WTC11 (cell line): ENCODE measurements at regions not wholly inside any gene's neighbourhood (a gene's known extent, or its start where the extent isn't known, plus 50 kb on each side); places are given as distances from the start of the nearest gene placed in this dataset.

Experiments used
- ATAC-seq: fragments of 200-7000 bp; cut with Tn5 transposase; 2 replicates; pipeline ENCODE4 v1.10.0; 2021; ENCODE audit warnings: mild to moderate bottlenecking, moderate library complexity
- CTCF ChIA-PET: fragments of 300-600 bp; sonication (Branson Sonifier 250); formaldehyde crosslinking; loops from one replicate; lab custom pipeline; 2021; ENCODE audit warnings: antibody characterized with exemption; lab: Charles Lee
- POLR2A ChIA-PET: fragments of 350-600 bp; sonication (Branson Sonifier 250); formaldehyde crosslinking; loops from one replicate; lab custom pipeline; 2021; ENCODE audit warnings: antibody characterized with exemption; lab: Charles Lee
- DNase-seq: peaks from one replicate; pipeline ENCODE4 v3.0.0; 2021; ENCODE audit warnings: low spot score
- H3K27ac Mint-ChIP-seq: 2 replicates; pipeline ENCODE4 v1.8.0; 2021; ENCODE audit warnings: mixed read lengths
- H3K27me3 Mint-ChIP-seq: 2 replicates; pipeline ENCODE4 v1.8.0; 2021; ENCODE audit warnings: low read depth, mild to moderate bottlenecking, moderate library complexity, mixed read lengths
- H3K36me3 Mint-ChIP-seq: 2 replicates; pipeline ENCODE4 v1.8.0; 2021; ENCODE audit warnings: mixed read lengths
- H3K4me1 Mint-ChIP-seq: 2 replicates; pipeline ENCODE4 v1.8.0; 2022; ENCODE audit warnings: mixed read lengths
- H3K4me3 Mint-ChIP-seq: 2 replicates; pipeline ENCODE4 v1.8.0; 2021; ENCODE audit warnings: mild to moderate bottlenecking, moderate library complexity, mixed read lengths
- H3K9me3 Mint-ChIP-seq: 2 replicates; pipeline ENCODE4 v1.8.0; 2021; ENCODE audit warnings: mixed read lengths
- ARID4B ChIP-seq: sonication (generic); formaldehyde crosslinking; IDR thresholded peaks from 2 replicates; pipeline ENCODE4 v1.8.0; 2023; ENCODE audit warnings: missing genetic modification reagents, mild to moderate bottlenecking, borderline replicate concordance
- ATF1 ChIP-seq: sonication (generic); formaldehyde crosslinking; IDR thresholded peaks from 2 replicates; pipeline ENCODE4 v1.8.1; 2023; ENCODE audit warnings: mild to moderate bottlenecking, moderate library complexity, missing genetic modification reagents
- CDX4 ChIP-seq: fragments of 250-450 bp; sonication (Bioruptor Pico); IDR thresholded peaks from 2 replicates; pipeline ENCODE4 v1.9.0; 2021; ENCODE audit warnings: moderate library complexity, mild to moderate bottlenecking, inconsistent platforms, borderline replicate concordance
- ELF4 ChIP-seq: sonication (generic); formaldehyde crosslinking; IDR thresholded peaks from 2 replicates; pipeline ENCODE4 v1.8.1; 2022; ENCODE audit warnings: low read depth, mild to moderate bottlenecking, moderate library complexity, missing genetic modification reagents
- EMX1 ChIP-seq: fragments of 250-450 bp; sonication (Bioruptor Pico); IDR thresholded peaks from 2 replicates; pipeline ENCODE4 v1.8.0; 2021; ENCODE audit warnings: mild to moderate bottlenecking
- ESRRA ChIP-seq: sonication (generic); formaldehyde crosslinking; IDR thresholded peaks from 2 replicates; pipeline ENCODE4 v1.8.1; 2022; ENCODE audit warnings: mild to moderate bottlenecking, missing genetic modification reagents, borderline replicate concordance
- FOXK1 ChIP-seq: sonication (generic); formaldehyde crosslinking; IDR thresholded peaks from 2 replicates; pipeline ENCODE4 v1.8.0; 2022; ENCODE audit warnings: mild to moderate bottlenecking, moderate library complexity, missing genetic modification reagents
- HMGXB4 ChIP-seq: sonication (generic); formaldehyde crosslinking; IDR thresholded peaks from 2 replicates; pipeline ENCODE4 v1.8.1; 2023; ENCODE audit warnings: mild to moderate bottlenecking, moderate library complexity, missing genetic modification reagents
- IRF1 ChIP-seq: sonication (generic); formaldehyde crosslinking; IDR thresholded peaks from 2 replicates; pipeline ENCODE4 v1.8.0; 2023; ENCODE audit warnings: missing genetic modification reagents
- IRF2 ChIP-seq: sonication (generic); formaldehyde crosslinking; IDR thresholded peaks from 2 replicates; pipeline ENCODE4 v1.8.0; 2022; ENCODE audit warnings: low read depth, missing genetic modification reagents, borderline replicate concordance
- JUN ChIP-seq: sonication (generic); formaldehyde crosslinking; IDR thresholded peaks from 2 replicates; pipeline ENCODE4 v1.8.0; 2023; ENCODE audit warnings: mild to moderate bottlenecking, missing genetic modification reagents
- MAX ChIP-seq: sonication (generic); formaldehyde crosslinking; IDR thresholded peaks from 2 replicates; pipeline ENCODE4 v1.8.0; 2022; ENCODE audit warnings: mild to moderate bottlenecking, missing genetic modification reagents
- NR2C2 ChIP-seq: sonication (generic); formaldehyde crosslinking; IDR thresholded peaks from 2 replicates; pipeline ENCODE4 v1.8.0; 2022; ENCODE audit warnings: mild to moderate bottlenecking, missing genetic modification reagents
- OVOL2 ChIP-seq: fragments of 250-450 bp; sonication (Bioruptor Pico); IDR thresholded peaks from 2 replicates; pipeline ENCODE4 v1.9.0; 2021; ENCODE audit warnings: mild to moderate bottlenecking, borderline replicate concordance
- PRRX2 ChIP-seq: fragments of 250-450 bp; sonication (Bioruptor Pico); IDR thresholded peaks from 2 replicates; pipeline ENCODE4 v1.8.0; 2021; ENCODE audit warnings: mild to moderate bottlenecking
- RORB ChIP-seq: fragments of 250-450 bp; sonication (Bioruptor Pico); IDR thresholded peaks from 2 replicates; pipeline ENCODE4 v1.9.0; 2021; ENCODE audit warnings: mild to moderate bottlenecking
- SOX15 ChIP-seq: fragments of 250-450 bp; sonication (Bioruptor Pico); IDR thresholded peaks from 2 replicates; pipeline ENCODE4 v1.9.0; 2021; ENCODE audit warnings: mild to moderate bottlenecking
- TEAD1 ChIP-seq: sonication (generic); formaldehyde crosslinking; IDR thresholded peaks from 2 replicates; pipeline ENCODE4 v1.8.0; 2022; ENCODE audit warnings: mild to moderate bottlenecking, missing genetic modification reagents
- TP53 ChIP-seq: sonication (generic); formaldehyde crosslinking; IDR thresholded peaks from 2 replicates; pipeline ENCODE4 v1.8.1; 2023; ENCODE audit warnings: mild to moderate bottlenecking, missing genetic modification reagents
- ZNF121 ChIP-seq: sonication (generic); formaldehyde crosslinking; IDR thresholded peaks from 2 replicates; pipeline ENCODE4 v1.8.0; 2023; ENCODE audit warnings: missing genetic modification reagents
- ZNF138 ChIP-seq: sonication (generic); formaldehyde crosslinking; conservative IDR thresholded peaks from 2 replicates; pipeline ENCODE4 v1.8.1; 2022; ENCODE audit warnings: mild to moderate bottlenecking, moderate library complexity, missing genetic modification reagents
- TF ChIP-seq, protein P1 (sequence below): sonication (generic); formaldehyde crosslinking; IDR thresholded peaks from 2 replicates; pipeline ENCODE4 v1.8.0; 2023; ENCODE audit warnings: mild to moderate bottlenecking, missing genetic modification reagents
- TF ChIP-seq, protein P2 (sequence below): sonication (generic); formaldehyde crosslinking; IDR thresholded peaks from 2 replicates; pipeline ENCODE4 v1.8.1; 2022; ENCODE audit warnings: mild to moderate bottlenecking, moderate library complexity, missing genetic modification reagents
- TF ChIP-seq, protein P3 (sequence below): sonication (generic); formaldehyde crosslinking; IDR thresholded peaks from 2 replicates; pipeline ENCODE4 v1.8.1; 2023; ENCODE audit warnings: mild to moderate bottlenecking, missing genetic modification reagents, moderate library complexity

GRCh38 chr2:180337136-180337535, 330.0 kb upstream of the CWC22 start (continued):
- TF ChIP-seq ARID4B (no peak), MAX (CRISPR knock-in tag) (no peak), TP53 (CRISPR knock-in tag) (no peak), SOX15 (CRISPR knock-in tag) (no peak)
- TF ChIP-seq, all 79 proteins: peak for 0

DNA sequence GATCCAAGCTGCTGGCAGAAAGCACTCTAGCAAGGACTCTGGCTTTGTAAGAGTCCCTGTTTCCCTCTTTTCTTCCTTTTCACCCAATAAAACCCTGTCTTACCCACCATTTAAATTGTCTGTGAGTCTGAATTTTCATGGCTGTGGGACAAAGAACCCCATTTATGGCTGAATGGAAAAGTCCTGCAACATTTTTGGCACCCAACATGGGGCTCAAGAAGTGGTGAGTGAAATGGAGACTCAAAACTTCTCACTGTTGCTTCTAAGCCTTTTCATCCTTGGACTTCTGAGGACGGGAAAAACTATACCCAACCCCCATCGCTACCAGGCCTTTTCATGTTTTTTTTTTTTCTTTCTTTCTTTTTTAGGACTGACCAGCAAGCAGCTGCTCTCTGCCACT, 329.5 kb upstream of the CWC22 start:
- ChIA-PET CTCF (no interaction called here), POLR2A (no interaction called here)
- peaks cover 51% of the 10 kb centered on the region for H3K36me3 Mint-ChIP-seq
- DNase-seq (no peak), ATAC-seq (no peak)
- no peak overlapping the region for H3K27ac Mint-ChIP-seq
- no peak for TF ChIP-seq TEAD1 (CRISPR knock-in tag)
- TF ChIP-seq, protein P1, sequence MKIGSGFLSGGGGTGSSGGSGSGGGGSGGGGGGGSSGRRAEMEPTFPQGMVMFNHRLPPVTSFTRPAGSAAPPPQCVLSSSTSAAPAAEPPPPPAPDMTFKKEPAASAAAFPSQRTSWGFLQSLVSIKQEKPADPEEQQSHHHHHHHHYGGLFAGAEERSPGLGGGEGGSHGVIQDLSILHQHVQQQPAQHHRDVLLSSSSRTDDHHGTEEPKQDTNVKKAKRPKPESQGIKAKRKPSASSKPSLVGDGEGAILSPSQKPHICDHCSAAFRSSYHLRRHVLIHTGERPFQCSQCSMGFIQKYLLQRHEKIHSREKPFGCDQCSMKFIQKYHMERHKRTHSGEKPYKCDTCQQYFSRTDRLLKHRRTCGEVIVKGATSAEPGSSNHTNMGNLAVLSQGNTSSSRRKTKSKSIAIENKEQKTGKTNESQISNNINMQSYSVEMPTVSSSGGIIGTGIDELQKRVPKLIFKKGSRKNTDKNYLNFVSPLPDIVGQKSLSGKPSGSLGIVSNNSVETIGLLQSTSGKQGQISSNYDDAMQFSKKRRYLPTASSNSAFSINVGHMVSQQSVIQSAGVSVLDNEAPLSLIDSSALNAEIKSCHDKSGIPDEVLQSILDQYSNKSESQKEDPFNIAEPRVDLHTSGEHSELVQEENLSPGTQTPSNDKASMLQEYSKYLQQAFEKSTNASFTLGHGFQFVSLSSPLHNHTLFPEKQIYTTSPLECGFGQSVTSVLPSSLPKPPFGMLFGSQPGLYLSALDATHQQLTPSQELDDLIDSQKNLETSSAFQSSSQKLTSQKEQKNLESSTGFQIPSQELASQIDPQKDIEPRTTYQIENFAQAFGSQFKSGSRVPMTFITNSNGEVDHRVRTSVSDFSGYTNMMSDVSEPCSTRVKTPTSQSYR (CRISPR knock-in tag), result no peak
- no peak for TF ChIP-seq IRF1 (CRISPR knock-in tag)
- no peak for TF ChIP-seq FOXK1
- no peak for TF ChIP-seq ZNF138 (CRISPR knock-in tag)
- TF ChIP-seq SOX15 (CRISPR knock-in tag), result no peak
- no peak for TF ChIP-seq RORB (CRISPR knock-in tag)
- TF ChIP-seq IRF2 (CRISPR knock-in tag), result no peak
- no peak for TF ChIP-seq PRRX2 (CRISPR knock-in tag)
- TF ChIP-seq, protein P2, sequence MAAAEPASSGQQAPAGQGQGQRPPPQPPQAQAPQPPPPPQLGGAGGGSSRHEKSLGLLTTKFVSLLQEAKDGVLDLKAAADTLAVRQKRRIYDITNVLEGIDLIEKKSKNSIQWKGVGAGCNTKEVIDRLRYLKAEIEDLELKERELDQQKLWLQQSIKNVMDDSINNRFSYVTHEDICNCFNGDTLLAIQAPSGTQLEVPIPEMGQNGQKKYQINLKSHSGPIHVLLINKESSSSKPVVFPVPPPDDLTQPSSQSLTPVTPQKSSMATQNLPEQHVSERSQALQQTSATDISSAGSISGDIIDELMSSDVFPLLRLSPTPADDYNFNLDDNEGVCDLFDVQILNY (CRISPR knock-in tag), result no peak
- TF ChIP-seq ELF4 (CRISPR knock-in tag), result no peak
- no peak for TF ChIP-seq OVOL2 (CRISPR knock-in tag)
- H3K9me3 Mint-ChIP-seq, result peaks cover 72% of the 10 kb centered on the region
- H3K4me1 Mint-ChIP-seq, result no peaks in the 10 kb centered on the region
- H3K27me3 Mint-ChIP-seq, result no peaks in the 10 kb centered on the region; the same call in 1 of the 2 replicates
- no peak overlapping the region for H3K4me3 Mint-ChIP-seq

DNA sequence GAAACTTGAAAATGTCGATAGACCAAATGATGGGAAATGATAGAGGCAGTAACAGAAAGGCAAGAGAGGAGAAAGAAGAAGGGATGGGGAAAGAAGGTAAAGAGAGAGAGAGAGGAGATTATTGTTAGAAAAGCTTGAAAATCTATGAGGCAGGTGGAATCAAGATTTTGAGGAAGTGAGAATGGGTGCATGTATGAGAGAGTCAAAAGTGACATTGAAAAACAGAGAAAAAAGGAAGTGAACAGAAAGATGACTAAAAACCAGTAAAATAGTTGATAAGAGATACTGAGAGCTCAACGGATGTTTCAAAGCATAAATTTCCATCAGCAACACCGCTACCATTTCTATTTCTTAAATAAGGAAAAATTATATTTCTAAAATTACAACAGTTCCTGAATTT, 327.4 kb upstream of the CWC22 start:
- no peak overlapping the region for H3K4me3 Mint-ChIP-seq
- peaks cover 47% of the 10 kb centered on the region for H3K36me3 Mint-ChIP-seq
- no peak overlapping the region for H3K27ac Mint-ChIP-seq
- ChIA-PET POLR2A (no interaction called here), CTCF (no interaction called here)
- no peak for ATAC-seq
- DNase-seq, result no peak
- H3K9me3 Mint-ChIP-seq, result peaks cover 61% of the 10 kb centered on the region
- H3K27me3 Mint-ChIP-seq, result no peaks in the 10 kb centered on the region; the same call in 1 of the 2 replicates
- no peaks in the 10 kb centered on the region for H3K4me1 Mint-ChIP-seq
- no peak for TF ChIP-seq ATF1 (CRISPR knock-in tag)
- no peak for TF ChIP-seq ESRRA (CRISPR knock-in tag)
- TF ChIP-seq ZNF121 (CRISPR knock-in tag), result no peak
- no peak for TF ChIP-seq RORB (CRISPR knock-in tag)
- no peak for TF ChIP-seq HMGXB4 (CRISPR knock-in tag)
- no peak for TF ChIP-seq NR2C2
- TF ChIP-seq, protein P3, sequence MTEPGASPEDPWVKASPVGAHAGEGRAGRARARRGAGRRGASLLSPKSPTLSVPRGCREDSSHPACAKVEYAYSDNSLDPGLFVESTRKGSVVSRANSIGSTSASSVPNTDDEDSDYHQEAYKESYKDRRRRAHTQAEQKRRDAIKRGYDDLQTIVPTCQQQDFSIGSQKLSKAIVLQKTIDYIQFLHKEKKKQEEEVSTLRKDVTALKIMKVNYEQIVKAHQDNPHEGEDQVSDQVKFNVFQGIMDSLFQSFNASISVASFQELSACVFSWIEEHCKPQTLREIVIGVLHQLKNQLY, result no peak
- no peak for TF ChIP-seq EMX1 (CRISPR knock-in tag)
- no peak for TF ChIP-seq CDX4 (CRISPR knock-in tag)
- TF ChIP-seq JUN (CRISPR knock-in tag), result no peak
